Fibroblast of lung (primary cell): ENCODE measurements at regions not wholly inside any gene's neighbourhood (a gene's known extent, or its start where the extent isn't known, plus 50 kb on each side); places are given as distances from the start of the nearest gene placed in this dataset.

ENCODE experiments used
- DNase-seq, 2 donors: peaks; one replicate each; pipeline versions ENCODE4 v3.0.0 to v3.0.0-alpha.2; 2010; ENCODE audit warnings: low read depth in 2 of 2
- H2AFZ ChIP-seq: 2 replicates; pipeline ENCODE4 v1.5.1; 2012; ENCODE audit warnings: low read length, control low read depth, inconsistent platforms
- H3K27ac ChIP-seq: 2 replicates; pipeline ENCODE4 v1.5.1; 2011; ENCODE audit warnings: low read length, control low read depth; ENCODE audit not compliant: insufficient read depth
- H3K27me3 ChIP-seq: 2 replicates; pipeline ENCODE4 v1.5.1; 2011; ENCODE audit warnings: mild to moderate bottlenecking, low read length; ENCODE audit not compliant: control insufficient read depth, insufficient read depth
- H3K36me3 ChIP-seq: 2 replicates; pipeline ENCODE4 v1.5.1; 2011; ENCODE audit warnings: low read length; ENCODE audit not compliant: control insufficient read depth, insufficient read depth
- H3K4me1 ChIP-seq: 2 replicates; pipeline ENCODE4 v1.5.1; 2011; ENCODE audit warnings: low read length; ENCODE audit not compliant: control insufficient read depth, insufficient read depth; ENCODE audit errors: extremely low read depth
- H3K4me2 ChIP-seq: 2 replicates; pipeline ENCODE4 v1.5.1; 2011; ENCODE audit warnings: low read length, control low read depth; ENCODE audit not compliant: insufficient read depth; ENCODE audit errors: extremely low read depth
- H3K4me3 ChIP-seq, 4 experiments: fragments of 200-600 bp in 1 of 4; sonication (generic) in 1 of 4; replicated peaks in 1 of 4; 2 replicates each; pipeline ENCODE4 v1.5.1; 2011 to 2016; ENCODE audit warnings: low read length in 4 of 4, low read depth in 3 of 4, mild to moderate bottlenecking in 3 of 4, control low read depth in 2 of 4, inconsistent platforms in 1 of 4, mixed read lengths in 1 of 4; ENCODE audit not compliant: insufficient read depth in 1 of 4; ENCODE audit errors: control extremely low read depth in 1 of 4
- H3K79me2 ChIP-seq: 2 replicates; pipeline ENCODE4 v1.5.1; 2012; ENCODE audit warnings: mild to moderate bottlenecking, low read length, inconsistent platforms; ENCODE audit not compliant: control insufficient read depth, insufficient read depth
- H3K9ac ChIP-seq: 2 replicates; pipeline ENCODE4 v1.5.1; 2011; ENCODE audit warnings: mild to moderate bottlenecking, low read length, control low read depth; ENCODE audit not compliant: insufficient read depth
- H3K9me3 ChIP-seq: 2 replicates; pipeline ENCODE4 v1.5.1; 2012; ENCODE audit warnings: low read depth, low read length; ENCODE audit not compliant: control insufficient read depth, insufficient read depth
- H4K20me1 ChIP-seq: 2 replicates; pipeline ENCODE4 v1.5.1; 2011; ENCODE audit warnings: low read length; ENCODE audit not compliant: control insufficient read depth, insufficient read depth; ENCODE audit errors: extremely low read depth
- CTCF ChIP-seq, 2 donors: IDR thresholded peaks in 1 of 2; conservative IDR thresholded peaks in 1 of 2; 1 replicate in 1 of 2; 2 replicates in 1 of 2; pipeline ENCODE4 v1.5.1; 2011 to 2012; ENCODE audit warnings: low read length in 2 of 2, control low read depth in 1 of 2, inconsistent platforms in 1 of 2, low read depth in 1 of 2, mild to moderate bottlenecking in 1 of 2
- EZH2 ChIP-seq: IDR thresholded peaks from 2 replicates; pipeline ENCODE4 v1.5.1; 2012; ENCODE audit warnings: low read length, control low read depth, mild to moderate bottlenecking; ENCODE audit errors: missing control alignments

GRCh38 chr6:142550310-142551063 is 248.7 kb downstream of the ADGRG6 start:
- no peak overlapping the region for H3K9ac ChIP-seq
- no peak overlapping the region for H3K27ac ChIP-seq
- no peaks in the 10 kb centered on the region for H3K9me3 ChIP-seq
- H3K4me2 ChIP-seq = no peak overlapping the region
- no peaks in the 10 kb centered on the region for H4K20me1 ChIP-seq
- H3K4me3 ChIP-seq = no peak overlapping the region
- no peak overlapping the region for H2AFZ ChIP-seq
- no peaks in the 10 kb centered on the region for H3K79me2 ChIP-seq
- peaks cover 3% of the 10 kb centered on the region for H3K27me3 ChIP-seq
- H3K36me3 ChIP-seq = no peaks in the 10 kb centered on the region
- TF ChIP-seq CTCF (conservative IDR thresholded peaks at IDR 0.05 in 1 of 2, IDR thresholded peaks at IDR 0.05 in 1 of 2; ENCODE audit: low read depth in 1 of 2, low read length in 2 of 2) = no peak
- no peak for TF ChIP-seq EZH2
- H3K4me1 ChIP-seq = no peaks in the 10 kb centered on the region
- peak in 1 of 2 donors; percentile 38 for DNase-seq

- no peak overlapping the region for H3K4me2 ChIP-seq
- H3K9ac ChIP-seq = no peak overlapping the region
- no peaks in the 10 kb centered on the region for H3K79me2 ChIP-seq
- H4K20me1 ChIP-seq = no peaks in the 10 kb centered on the region
- TF ChIP-seq EZH2 = no peak
- no peak overlapping the region for H3K27ac ChIP-seq
- peak in 1 of 2 donors; percentile 42 for DNase-seq
- H2AFZ ChIP-seq = no peak overlapping the region
- H3K9me3 ChIP-seq = no peaks in the 10 kb centered on the region
- H3K36me3 ChIP-seq = no peaks in the 10 kb centered on the region
- H3K4me1 ChIP-seq = no peaks in the 10 kb centered on the region
- H3K27me3 ChIP-seq = peaks cover 3% of the 10 kb centered on the region
- no peak overlapping the region for H3K4me3 ChIP-seq
Measured at GRCh38 chr6:142551274-142551811, 249.5 kb downstream of the ADGRG6 start.

- H3K79me2 ChIP-seq = no peaks in the 10 kb centered on the region
- no peak overlapping the region for H2AFZ ChIP-seq
Measured at GRCh38 chr6:142558786-142559185, 257.0 kb downstream of the ADGRG6 start.

More at GRCh38 chr6:142558786-142559185, 257.0 kb downstream of the ADGRG6 start:
- no peak overlapping the region for H3K27ac ChIP-seq
- no peak for DNase-seq
- H3K36me3 ChIP-seq = no peaks in the 10 kb centered on the region
- TF ChIP-seq EZH2 = no peak
- H3K9ac ChIP-seq = no peak overlapping the region
- H3K4me1 ChIP-seq = no peaks in the 10 kb centered on the region
- H3K9me3 ChIP-seq = no peaks in the 10 kb centered on the region
- no peaks in the 10 kb centered on the region for H4K20me1 ChIP-seq
- H3K27me3 ChIP-seq = peaks cover 4% of the 10 kb centered on the region
- H3K4me3 ChIP-seq = no peak overlapping the region
- no peak overlapping the region for H3K4me2 ChIP-seq
